Tibial nerve (tissue), 4 donors: ENCODE measurements at regions not wholly inside any gene's neighbourhood (a gene's known extent, or its start where the extent isn't known, plus 50 kb on each side); places are given as distances from the start of the nearest gene placed in this dataset.

Experiments
- DNase-seq, 2 donors: peaks; one replicate each; pipeline ENCODE4 v3.0.0-alpha.2; 2019; ENCODE audit warnings: low spot score in 2 of 2
- H3K27ac ChIP-seq, 4 donors: fragments of 200-600 bp; sonication (generic) in 3 of 4; one replicate each; pipeline ENCODE4 v1.5.1; 2017 to 2019; ENCODE audit warnings: mild to moderate bottlenecking in 1 of 4
- H3K27me3 ChIP-seq, 2 donors: fragments of 200-600 bp; sonication (generic) in 1 of 2; one replicate each; pipeline versions ENCODE4 v1.5.1 to v1.6.0; 2017 to 2019
- H3K36me3 ChIP-seq, 3 donors: fragments of 200-600 bp; sonication (generic); one replicate each; pipeline ENCODE4 v1.5.1; 2018 to 2019
- H3K4me1 ChIP-seq, 4 donors: fragments of 200-600 bp; sonication (generic) in 3 of 4; one replicate each; pipeline ENCODE4 v1.5.1; 2017 to 2019
- H3K4me3 ChIP-seq, 4 donors: fragments of 200-600 bp; sonication (generic) in 3 of 4; one replicate each; pipeline ENCODE4 v1.5.1; 2017 to 2019; ENCODE audit warnings: mild to moderate bottlenecking in 1 of 4, moderate library complexity in 1 of 4
- H3K9me3 ChIP-seq, 4 donors: fragments of 200-600 bp; sonication (generic) in 3 of 4; one replicate each; pipeline ENCODE4 v1.5.1; 2017 to 2019
- EP300 ChIP-seq, 2 donors: sonication (generic); formaldehyde crosslinking; IDR thresholded peaks; one replicate each; pipeline ENCODE4 v1.6.1; 2017; ENCODE audit warnings: antibody characterized with exemption in 2 of 2, mild to moderate bottlenecking in 1 of 2
- POLR2A ChIP-seq, 2 donors: fragments of 450-650 bp; IDR thresholded peaks; one replicate each; pipeline ENCODE4 v1.6.1; 2017; ENCODE audit warnings: antibody characterized with exemption in 2 of 2, mild to moderate bottlenecking in 2 of 2, moderate library complexity in 2 of 2
- WGBS, 2 donors: methylation state at CpG; one replicate each; pipeline ENCODE4 v1.1.5; 2018; 5-methylcytosine and 5-hydroxymethylcytosine counted together
- TF ChIP-seq, protein P1 (sequence below), 5 experiments: fragments of 200-600 bp in 3 of 5; fragments of 450-650 bp in 2 of 5; sonication (generic) in 3 of 5; IDR thresholded peaks; one replicate each; pipeline ENCODE4 v1.5.1; 2016 to 2019; ENCODE audit warnings: antibody characterized with exemption in 5 of 5, mild to moderate bottlenecking in 3 of 5, moderate library complexity in 2 of 5

DNA sequence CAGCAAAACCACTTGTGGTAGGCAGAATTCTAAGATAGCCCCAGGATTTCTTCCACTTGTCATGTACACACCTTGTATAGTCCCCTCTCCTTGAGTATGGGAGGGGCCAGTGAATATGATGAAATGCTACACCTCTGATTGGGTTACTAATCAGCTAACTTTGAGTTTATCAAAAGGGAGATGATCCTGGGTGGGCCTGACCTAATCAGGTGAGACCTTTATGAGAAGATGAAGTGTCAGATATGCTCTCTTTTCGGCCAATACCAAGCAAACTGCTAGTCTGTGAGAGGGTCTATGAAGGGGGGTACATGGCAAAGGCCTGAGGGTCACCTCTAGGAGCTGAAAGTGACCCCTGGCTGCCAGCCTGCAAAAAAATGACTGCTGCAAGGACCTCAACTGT lies 154.3 kb upstream of the CRY1 start:
- no peaks in the 10 kb centered on the region for H3K27me3 ChIP-seq
- DNase-seq = no peak
- H3K36me3 ChIP-seq = no peaks in the 10 kb centered on the region
- H3K4me1 ChIP-seq = no peaks in the 10 kb centered on the region
- no peak overlapping the region for H3K4me3 ChIP-seq
- no peaks in the 10 kb centered on the region for H3K9me3 ChIP-seq
- TF ChIP-seq, protein P1, sequence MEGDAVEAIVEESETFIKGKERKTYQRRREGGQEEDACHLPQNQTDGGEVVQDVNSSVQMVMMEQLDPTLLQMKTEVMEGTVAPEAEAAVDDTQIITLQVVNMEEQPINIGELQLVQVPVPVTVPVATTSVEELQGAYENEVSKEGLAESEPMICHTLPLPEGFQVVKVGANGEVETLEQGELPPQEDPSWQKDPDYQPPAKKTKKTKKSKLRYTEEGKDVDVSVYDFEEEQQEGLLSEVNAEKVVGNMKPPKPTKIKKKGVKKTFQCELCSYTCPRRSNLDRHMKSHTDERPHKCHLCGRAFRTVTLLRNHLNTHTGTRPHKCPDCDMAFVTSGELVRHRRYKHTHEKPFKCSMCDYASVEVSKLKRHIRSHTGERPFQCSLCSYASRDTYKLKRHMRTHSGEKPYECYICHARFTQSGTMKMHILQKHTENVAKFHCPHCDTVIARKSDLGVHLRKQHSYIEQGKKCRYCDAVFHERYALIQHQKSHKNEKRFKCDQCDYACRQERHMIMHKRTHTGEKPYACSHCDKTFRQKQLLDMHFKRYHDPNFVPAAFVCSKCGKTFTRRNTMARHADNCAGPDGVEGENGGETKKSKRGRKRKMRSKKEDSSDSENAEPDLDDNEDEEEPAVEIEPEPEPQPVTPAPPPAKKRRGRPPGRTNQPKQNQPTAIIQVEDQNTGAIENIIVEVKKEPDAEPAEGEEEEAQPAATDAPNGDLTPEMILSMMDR (IDR thresholded peaks at IDR 0.05) = no peak
- TF ChIP-seq POLR2A (IDR thresholded peaks at IDR 0.05) = no peak
- TF ChIP-seq EP300 (IDR thresholded peaks at IDR 0.05) = no peak
- H3K27ac ChIP-seq = no peak overlapping the region
- WGBS, 2 donors = 60 to 73% methylated on average over 1 of the region's 1 CpG

DNA sequence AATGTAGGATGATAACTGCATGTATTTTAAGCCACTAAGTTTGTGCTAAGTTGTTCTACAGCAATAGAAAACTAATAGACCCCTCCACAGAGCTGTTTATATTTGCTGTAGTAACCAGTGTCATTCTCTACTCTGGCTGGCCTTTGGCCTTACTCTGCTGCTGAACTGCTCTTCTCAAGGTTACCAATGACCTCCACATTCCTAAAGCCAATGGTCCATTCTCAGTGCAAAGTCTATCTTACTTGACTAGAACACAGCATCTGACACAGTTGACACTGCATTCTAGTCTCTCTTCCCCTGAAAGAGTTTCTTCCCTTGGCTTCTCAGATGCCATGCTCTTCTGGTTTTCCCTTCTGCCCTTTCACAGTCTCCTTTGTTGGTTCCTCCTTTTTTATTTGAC lies 154.8 kb upstream of the CRY1 start:
- H3K4me1 ChIP-seq = no peaks in the 10 kb centered on the region
- no peak overlapping the region for H3K4me3 ChIP-seq
- H3K36me3 ChIP-seq = no peaks in the 10 kb centered on the region
- TF ChIP-seq, protein P1 (IDR thresholded peaks at IDR 0.05) = no peak
- no peak for TF ChIP-seq EP300 (IDR thresholded peaks at IDR 0.05)
- no peak for TF ChIP-seq POLR2A (IDR thresholded peaks at IDR 0.05)
- no peak overlapping the region for H3K27ac ChIP-seq
- no peak for DNase-seq
- no peaks in the 10 kb centered on the region for H3K27me3 ChIP-seq
- H3K9me3 ChIP-seq = no peaks in the 10 kb centered on the region

DNA sequence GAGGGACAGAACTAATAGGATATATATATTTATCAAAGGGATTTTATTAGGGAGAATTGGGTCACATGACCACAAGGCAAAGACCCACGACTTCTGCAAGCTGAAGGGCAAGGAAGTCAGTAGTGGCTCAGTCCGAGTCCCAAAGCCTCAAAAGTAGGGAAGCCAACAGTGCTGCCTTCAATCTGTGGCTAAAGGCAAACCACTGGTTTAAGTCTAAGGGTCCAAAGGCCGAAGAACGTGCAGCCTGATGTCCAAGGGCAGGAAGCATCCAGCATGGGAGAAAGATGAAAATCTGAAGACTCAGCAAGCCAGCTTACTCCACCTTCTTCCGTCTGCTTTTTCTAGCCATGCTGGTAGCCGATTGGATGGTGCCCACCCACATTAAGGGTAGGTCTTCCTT lies 157.9 kb upstream of the CRY1 start:
- DNase-seq = no peak
- H3K4me1 ChIP-seq = no peaks in the 10 kb centered on the region
- no peaks in the 10 kb centered on the region for H3K27me3 ChIP-seq
- TF ChIP-seq EP300 (IDR thresholded peaks at IDR 0.05) (no peak), POLR2A (IDR thresholded peaks at IDR 0.05) (no peak)
- TF ChIP-seq, protein P1 (IDR thresholded peaks at IDR 0.05) = no peak
- 78 to 84% methylated on average over 6 of the region's 6 CpGs for WGBS, 2 donors
- H3K9me3 ChIP-seq = peaks cover 0 to under 1% (median 0%) of the 10 kb centered on the region in 4 donors
- no peak overlapping the region for H3K4me3 ChIP-seq
- H3K27ac ChIP-seq = no peak overlapping the region
- H3K36me3 ChIP-seq = no peaks in the 10 kb centered on the region

DNA sequence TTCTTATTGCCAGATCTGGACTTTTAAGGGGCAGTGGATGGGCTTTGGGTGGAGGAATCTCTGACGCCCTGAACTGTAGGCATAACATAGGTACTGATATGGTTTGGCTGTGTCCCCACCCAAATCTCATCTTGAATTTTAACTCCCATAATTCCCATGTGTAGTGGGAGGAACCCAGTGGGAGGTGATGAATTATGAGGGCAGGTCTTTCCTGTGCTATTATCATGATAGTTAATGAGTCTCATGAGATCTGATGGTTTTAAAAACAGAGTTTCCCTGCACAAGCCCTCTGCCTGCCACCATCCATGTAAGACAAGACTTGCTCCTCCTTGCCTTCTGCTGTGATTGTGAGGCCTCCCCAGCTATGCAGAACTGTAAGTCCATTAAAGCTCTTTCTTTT lies 160.0 kb upstream of the CRY1 start:
- Histone ChIP-seq H3K27me3 (no peaks in the 10 kb centered on the region), H3K27ac (no peak overlapping the region), H3K4me1 (no peaks in the 10 kb centered on the region), H3K9me3 (peaks cover 0 to 11% (median 0%) of the 10 kb centered on the region in 4 donors), H3K4me3 (no peak overlapping the region), H3K36me3 (no peaks in the 10 kb centered on the region)
- TF ChIP-seq POLR2A (IDR thresholded peaks at IDR 0.05) (no peak), EP300 (IDR thresholded peaks at IDR 0.05) (no peak)
- TF ChIP-seq, protein P1 (IDR thresholded peaks at IDR 0.05) = no peak
- no peak for DNase-seq
- 80 to 88% methylated on average over 1 of the region's 1 CpG for WGBS, 2 donors

DNA sequence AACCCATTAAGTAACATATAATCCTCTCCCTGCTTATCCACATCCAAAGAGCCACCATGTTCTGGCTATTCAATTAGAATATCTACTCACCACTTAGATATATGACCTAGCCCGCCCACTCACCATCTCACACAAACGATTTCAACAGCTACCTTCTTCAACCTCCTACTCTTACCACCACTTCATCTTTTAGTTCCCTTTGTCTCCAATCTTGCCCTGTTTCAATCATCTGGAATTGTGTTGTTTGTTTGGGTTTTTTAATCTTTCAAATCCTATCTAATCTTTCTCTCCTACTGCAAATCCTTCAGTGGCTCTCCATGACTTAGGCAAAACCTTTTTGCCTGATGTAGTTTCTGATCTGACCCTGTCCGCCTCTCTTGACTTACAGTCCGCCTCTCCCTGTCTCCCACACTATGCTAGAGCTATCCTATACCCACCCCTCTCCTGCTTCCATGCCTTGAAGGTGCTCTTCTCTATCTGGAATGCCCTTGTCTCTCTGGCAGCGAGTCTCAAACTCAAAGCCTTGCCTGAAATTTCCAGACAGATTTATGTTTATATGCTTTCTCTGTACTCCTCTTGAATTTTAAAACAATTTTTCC lies 161.0 kb upstream of the CRY1 start:
- H3K9me3 ChIP-seq = peaks cover 0 to 11% (median 0%) of the 10 kb centered on the region in 4 donors
- 74 to 80% methylated on average over 5 of the region's 5 CpGs for WGBS, 2 donors
- no peak overlapping the region for H3K27ac ChIP-seq

More for the DNA sequence above, 161.0 kb upstream of the CRY1 start:
- no peak for DNase-seq
- TF ChIP-seq POLR2A (IDR thresholded peaks at IDR 0.05) = no peak
- TF ChIP-seq EP300 (IDR thresholded peaks at IDR 0.05) = no peak
- TF ChIP-seq, protein P1 (IDR thresholded peaks at IDR 0.05) = no peak
- H3K4me1 ChIP-seq = no peaks in the 10 kb centered on the region
- no peaks in the 10 kb centered on the region for H3K27me3 ChIP-seq
- H3K4me3 ChIP-seq = no peak overlapping the region
- H3K36me3 ChIP-seq = no peaks in the 10 kb centered on the region
